GM21526 (cell line): ENCODE measurements at regions not wholly inside any gene's neighbourhood (a gene's known extent, or its start where the extent isn't known, plus 50 kb on each side); places are given as distances from the start of the nearest gene placed in this dataset.
"Not testable (repeated sequence)": the region's sequence is repeated elsewhere in the genome, so short reads cannot be mapped to it uniquely, and the experiment has no call there.

Experiments used
- ATAC-seq: cut with Tn5 transposase; IDR thresholded peaks from one replicate; pipeline ENCODE4 v1.9.1; 2021; ENCODE audit warnings: moderate library complexity; ENCODE audit not compliant: unreplicated experiment, low FRiP score

- no peak for ATAC-seq
These were observed 415.9 kb upstream of the PROX1 start for GRCh38 chr1:213571843-213572242.

GRCh38 chr1:213572912-213573647 is 414.7 kb upstream of the PROX1 start:
- ATAC-seq, result no peak

GRCh38 chr1:213573648-213574009 is 414.1 kb upstream of the PROX1 start:
- ATAC-seq, result no peak

- no peak for ATAC-seq
These were observed 404.7 kb upstream of the PROX1 start for GRCh38 chr1:213582976-213583567.

GRCh38 chr1:213584272-213584671 is 403.5 kb upstream of the PROX1 start:
- ATAC-seq, result no peak

GRCh38 chr1:213585402-213585801 is 402.4 kb upstream of the PROX1 start:
- no peak for ATAC-seq

DNA sequence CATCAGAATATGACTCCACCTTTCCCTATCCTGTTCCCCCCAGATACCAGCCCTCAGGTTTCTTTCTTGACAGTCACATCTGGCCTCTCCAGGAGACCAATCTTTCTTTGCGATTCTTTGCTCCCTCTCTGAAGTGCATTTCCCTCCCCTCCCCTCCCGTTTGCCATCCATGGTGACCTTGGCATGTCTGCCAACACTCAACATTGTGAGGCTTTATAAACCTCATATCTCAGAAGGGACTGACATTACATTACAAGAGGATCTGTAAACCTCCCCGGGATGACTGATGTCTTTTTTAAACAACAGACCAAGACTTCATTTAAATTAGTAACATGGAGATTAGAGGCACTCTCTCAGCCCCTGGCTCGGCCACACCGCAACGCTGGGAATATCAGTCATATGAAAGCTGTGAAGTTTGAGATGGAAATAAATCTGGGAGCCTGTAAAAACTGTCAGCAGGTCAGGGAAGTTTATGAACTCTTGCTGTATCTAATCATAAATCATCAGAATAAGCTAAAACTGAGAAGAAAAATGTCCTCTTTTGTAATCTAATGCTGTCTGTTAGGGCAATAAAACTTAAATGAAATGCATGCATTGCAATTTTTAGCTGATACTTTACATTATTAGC is 401.7 kb upstream of the PROX1 start:
- ATAC-seq, result no peak

DNA sequence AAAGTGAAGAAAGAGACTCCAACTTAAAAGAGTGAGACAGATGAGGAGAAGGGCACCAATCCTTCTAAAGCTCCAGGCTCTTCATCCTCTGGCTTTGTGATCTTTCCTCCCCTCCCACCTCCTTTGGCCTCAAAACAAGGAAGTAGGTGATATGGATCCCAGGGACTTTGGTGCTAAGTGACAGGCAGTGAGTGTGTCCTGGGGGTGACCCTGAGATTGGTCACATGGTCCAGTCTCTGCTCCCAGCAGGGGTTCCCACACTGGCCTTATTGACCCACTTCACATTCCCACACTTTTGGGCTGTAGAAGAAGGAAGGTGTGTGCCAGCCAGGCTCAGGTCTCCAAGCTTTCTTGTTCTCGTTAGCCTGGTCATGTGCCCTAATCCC is 401.2 kb upstream of the PROX1 start:
- no peak for ATAC-seq

DNA sequence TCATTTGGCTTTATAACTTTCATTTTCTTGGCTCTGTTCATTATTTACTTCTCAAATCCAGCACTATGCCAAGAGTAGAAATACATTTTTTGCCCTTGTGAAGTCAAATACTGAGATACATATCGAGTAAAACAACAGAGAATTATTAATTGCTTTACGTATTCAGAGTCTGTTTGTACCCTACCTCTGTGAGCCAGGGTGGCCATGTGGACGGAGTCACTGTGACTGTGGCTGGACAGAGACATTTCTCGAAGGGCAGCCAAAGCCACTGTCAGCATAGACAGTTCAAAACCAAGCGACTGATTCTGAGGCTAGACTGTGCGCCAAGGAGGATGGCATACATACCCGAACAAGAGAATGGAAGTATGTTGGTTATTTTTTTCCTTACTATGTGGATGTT is 391.0 kb upstream of the PROX1 start:
- no peak for ATAC-seq

GRCh38 chr1:213598263-213598662 is 389.5 kb upstream of the PROX1 start:
- no peak for ATAC-seq

GRCh38 chr1:213600879-213601278 is 386.9 kb upstream of the PROX1 start:
- no peak for ATAC-seq

GRCh38 chr1:213601705-213602104 is 386.1 kb upstream of the PROX1 start:
- not testable (repeated sequence) for ATAC-seq

GRCh38 chr1:213602796-213603486 is 384.8 kb upstream of the PROX1 start:
- no peak for ATAC-seq

DNA sequence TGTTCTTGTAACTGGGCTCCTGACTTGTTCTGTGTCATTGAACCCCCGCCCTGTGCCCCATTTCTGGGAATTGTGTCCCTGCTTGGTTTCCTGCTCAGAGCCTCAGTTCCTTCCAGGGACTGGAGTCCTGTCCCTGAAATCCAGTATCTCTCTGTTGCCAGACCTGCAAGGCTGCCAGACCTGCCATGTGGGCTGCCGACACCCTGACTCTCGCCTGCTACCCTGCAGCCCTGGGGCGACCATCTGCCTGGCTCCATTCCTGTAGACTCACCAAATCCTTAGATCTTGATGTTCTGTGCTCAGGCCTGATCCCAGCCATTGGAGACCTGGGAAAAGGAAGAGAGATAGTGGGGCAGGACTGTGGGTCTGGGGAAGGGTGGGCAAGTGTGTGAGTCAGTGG is 383.3 kb upstream of the PROX1 start:
- no peak for ATAC-seq

GRCh38 chr1:213605732-213606131 is 382.0 kb upstream of the PROX1 start:
- no peak for ATAC-seq

- no peak for ATAC-seq
These were observed 381.4 kb upstream of the PROX1 start for GRCh38 chr1:213606252-213606820.

DNA sequence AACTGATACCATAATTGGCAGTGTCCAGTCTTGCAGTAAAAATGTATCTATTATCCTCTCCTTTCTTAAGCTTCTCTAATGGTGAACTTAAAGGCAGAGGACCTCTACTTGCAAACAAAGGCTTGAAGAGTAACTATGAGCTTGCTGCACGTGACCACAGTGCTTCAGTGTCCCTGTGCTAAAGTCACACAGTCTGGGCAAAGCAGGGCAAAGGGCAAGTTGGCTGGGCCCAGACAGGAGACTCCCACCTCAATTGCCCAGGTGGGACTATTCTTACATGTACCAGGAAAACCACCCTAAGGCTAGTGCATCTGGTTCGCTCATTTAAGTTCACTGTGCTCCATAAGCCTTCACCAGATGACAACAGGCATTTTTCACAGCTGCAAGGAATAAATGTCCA is 374.2 kb upstream of the PROX1 start:
- ATAC-seq, result no peak

DNA sequence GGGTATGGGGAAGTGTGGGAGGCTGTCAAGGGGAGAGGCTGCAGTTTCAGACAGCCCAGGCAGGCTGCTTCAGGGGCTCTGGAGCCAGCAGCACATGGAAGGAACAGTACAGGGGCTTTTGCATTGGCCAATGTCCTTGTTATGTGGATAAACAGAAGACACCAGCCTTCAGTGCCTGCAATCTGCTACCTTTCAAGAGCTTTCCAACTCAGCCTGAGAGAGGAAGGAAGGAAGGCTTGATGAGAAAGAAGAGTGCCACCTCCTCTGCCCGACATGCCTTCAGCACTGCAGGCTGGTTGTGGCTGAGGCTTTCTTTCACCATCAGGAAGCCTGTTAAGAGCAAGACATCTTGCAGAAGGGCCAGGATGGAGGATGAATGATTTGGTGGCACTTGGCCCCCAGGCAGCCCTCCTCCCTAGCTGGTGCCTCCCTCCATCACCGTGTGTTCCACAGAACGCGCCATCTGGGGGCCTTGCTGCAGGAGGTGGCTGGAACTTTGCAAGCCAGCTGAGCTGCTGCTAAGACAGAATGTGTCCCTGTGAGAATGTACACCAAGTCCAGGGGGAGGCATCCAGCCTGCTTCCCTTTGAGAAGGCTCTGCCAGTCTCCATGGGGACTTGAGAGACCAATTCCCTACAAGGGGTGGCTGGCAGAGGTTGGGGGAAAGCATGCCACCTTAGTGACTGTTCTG is 372.4 kb upstream of the PROX1 start:
- ATAC-seq, result no peak

GRCh38 chr1:213617133-213617532 is 370.6 kb upstream of the PROX1 start:
- ATAC-seq, result no peak

GRCh38 chr1:213618094-213618493 is 369.7 kb upstream of the PROX1 start:
- no peak for ATAC-seq

- ATAC-seq, result no peak
These were observed 368.7 kb upstream of the PROX1 start for GRCh38 chr1:213619026-213619425.
